Upper lobe of left lung (tissue), 6 donors: ENCODE measurements at regions not wholly inside any gene's neighbourhood (a gene's known extent, or its start where the extent isn't known, plus 50 kb on each side); places are given as distances from the start of the nearest gene placed in this dataset.
A peak's percentile ranks its signal among the peaks of the same experiment; 100 is the strongest.

Source experiments
- ATAC-seq, 2 donors: fragments of 200-7000 bp; cut with Tn5 transposase; one replicate each; pipeline ENCODE4 v1.9.1; 2022; ENCODE audit warnings: mild to moderate bottlenecking in 2 of 2, moderate library complexity in 2 of 2; ENCODE audit not compliant: low FRiP score in 2 of 2
- DNase-seq, 2 donors: peaks; one replicate each; pipeline ENCODE4 v3.0.0-alpha.2; 2019 to 2020
- H3K27ac ChIP-seq, 4 donors: fragments of 200-600 bp; sonication (generic); one replicate each; pipeline ENCODE4 v1.5.1; 2016 to 2019
- H3K27me3 ChIP-seq, 4 donors: fragments of 200-600 bp; sonication (generic); one replicate each; pipeline ENCODE4 v1.5.1; 2017 to 2019
- H3K36me3 ChIP-seq, 4 donors: fragments of 200-600 bp; sonication (generic); one replicate each; pipeline ENCODE4 v1.5.1; 2016 to 2019
- H3K4me1 ChIP-seq, 4 donors: fragments of 200-600 bp; sonication (generic); one replicate each; pipeline ENCODE4 v1.5.1; 2018 to 2019
- H3K4me3 ChIP-seq, 4 donors: fragments of 200-600 bp; sonication (generic); one replicate each; pipeline ENCODE4 v1.5.1; 2017 to 2019; ENCODE audit warnings: mild to moderate bottlenecking in 2 of 4, moderate library complexity in 1 of 4
- H3K9me3 ChIP-seq, 4 donors: fragments of 200-600 bp; sonication (generic); one replicate each; pipeline ENCODE4 v1.5.1; 2018 to 2019
- EP300 ChIP-seq, 4 donors: sonication (generic); formaldehyde crosslinking; IDR thresholded peaks; one replicate each; pipeline ENCODE4 v1.5.1; 2017; ENCODE audit warnings: antibody characterized with exemption in 4 of 4, control low read depth in 2 of 4
- POLR2A ChIP-seq, 4 donors: fragments of 450-650 bp; IDR thresholded peaks; one replicate each; pipeline ENCODE4 v1.5.1; 2016 to 2017; ENCODE audit warnings: antibody characterized with exemption in 4 of 4, mild to moderate bottlenecking in 2 of 4
- POLR2AphosphoS5 ChIP-seq, 2 donors: sonication (generic); formaldehyde crosslinking; IDR thresholded peaks; one replicate each; pipeline ENCODE4 v1.5.1; 2017; ENCODE audit warnings: antibody characterized with exemption in 2 of 2
- WGBS, 2 donors: methylation state at CpG; one replicate each; pipeline ENCODE4 v1.1.5; 2017 to 2018; 5-methylcytosine and 5-hydroxymethylcytosine counted together
- TF ChIP-seq, protein P1 (sequence below), 6 experiments: fragments of 450-650 bp in 4 of 6; fragments of 200-600 bp in 2 of 6; sonication (generic) in 2 of 6; IDR thresholded peaks; one replicate each; pipeline ENCODE4 v1.5.1; 2016 to 2019; ENCODE audit warnings: antibody characterized with exemption in 6 of 6
- donor health status: DM: no; HTN: no; CAD: no; lungs with moderate emphysema.
- donor health status: DM: no; HTN: yes; CAD: no; lungs with severe emphysema.

DNA sequence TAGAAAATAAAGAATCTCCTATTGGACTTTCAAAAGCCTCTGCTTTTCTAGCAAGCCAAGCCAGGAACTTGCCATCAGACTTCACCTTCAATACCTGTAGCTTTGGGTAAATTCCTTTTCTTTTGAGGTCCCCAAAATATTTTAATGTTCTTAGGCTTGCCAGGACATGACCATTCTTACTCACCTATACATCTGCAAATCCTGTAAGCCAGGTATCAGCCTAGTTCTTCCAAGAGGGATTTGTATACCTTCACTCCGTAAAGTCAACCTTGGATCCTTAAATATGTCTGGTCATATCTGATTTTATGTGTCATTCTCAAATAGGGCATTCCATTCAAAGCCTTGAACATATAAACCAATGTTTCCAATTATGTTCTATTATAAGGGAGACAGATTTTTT lies 210.6 kb upstream of the CELF2 start:
- no peaks in the 10 kb centered on the region for H3K27me3 ChIP-seq
- no peaks in the 10 kb centered on the region for H3K9me3 ChIP-seq
- peak overlapping the region in 1 of 4 donors; percentile 59 for H3K27ac ChIP-seq
- ATAC-seq (no peak), DNase-seq (no peak)
- no peak overlapping the region for H3K4me3 ChIP-seq
- 96 to 97% methylated on average over 1 of the region's 1 CpG for WGBS, 2 donors
- peaks cover 0 to 12% (median 7%) of the 10 kb centered on the region in 4 donors for H3K4me1 ChIP-seq
- TF ChIP-seq EP300 (IDR thresholded peaks at IDR 0.05): no peak
- TF ChIP-seq, protein P1, sequence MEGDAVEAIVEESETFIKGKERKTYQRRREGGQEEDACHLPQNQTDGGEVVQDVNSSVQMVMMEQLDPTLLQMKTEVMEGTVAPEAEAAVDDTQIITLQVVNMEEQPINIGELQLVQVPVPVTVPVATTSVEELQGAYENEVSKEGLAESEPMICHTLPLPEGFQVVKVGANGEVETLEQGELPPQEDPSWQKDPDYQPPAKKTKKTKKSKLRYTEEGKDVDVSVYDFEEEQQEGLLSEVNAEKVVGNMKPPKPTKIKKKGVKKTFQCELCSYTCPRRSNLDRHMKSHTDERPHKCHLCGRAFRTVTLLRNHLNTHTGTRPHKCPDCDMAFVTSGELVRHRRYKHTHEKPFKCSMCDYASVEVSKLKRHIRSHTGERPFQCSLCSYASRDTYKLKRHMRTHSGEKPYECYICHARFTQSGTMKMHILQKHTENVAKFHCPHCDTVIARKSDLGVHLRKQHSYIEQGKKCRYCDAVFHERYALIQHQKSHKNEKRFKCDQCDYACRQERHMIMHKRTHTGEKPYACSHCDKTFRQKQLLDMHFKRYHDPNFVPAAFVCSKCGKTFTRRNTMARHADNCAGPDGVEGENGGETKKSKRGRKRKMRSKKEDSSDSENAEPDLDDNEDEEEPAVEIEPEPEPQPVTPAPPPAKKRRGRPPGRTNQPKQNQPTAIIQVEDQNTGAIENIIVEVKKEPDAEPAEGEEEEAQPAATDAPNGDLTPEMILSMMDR (IDR thresholded peaks at IDR 0.05): no peak
- no peak for TF ChIP-seq POLR2A (IDR thresholded peaks at IDR 0.05)
- no peak for TF ChIP-seq POLR2AphosphoS5 (IDR thresholded peaks at IDR 0.05)
- H3K36me3 ChIP-seq: no peaks in the 10 kb centered on the region

DNA sequence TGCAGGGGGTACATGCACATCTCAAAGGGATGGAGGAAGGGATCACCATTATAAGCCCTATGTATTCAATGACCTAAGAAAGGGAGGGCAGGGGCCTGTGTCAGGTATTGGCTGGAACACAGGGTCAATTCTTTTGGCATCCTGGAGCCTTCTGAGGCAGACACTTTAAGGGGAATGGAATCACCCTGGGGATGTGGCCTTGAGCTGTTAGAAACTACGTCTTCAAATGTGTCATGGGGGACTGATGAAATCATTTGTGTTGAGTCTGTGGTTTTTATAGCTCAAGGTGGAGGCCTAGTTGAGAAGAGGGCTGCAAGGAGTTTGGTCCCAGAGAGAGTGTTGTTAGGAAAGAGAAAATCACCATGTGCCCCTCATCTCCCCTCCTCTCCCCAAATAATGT lies 206.1 kb upstream of the CELF2 start:
- ATAC-seq (peak in 1 of 2 donors; percentile 56), DNase-seq (no peak)
- Histone ChIP-seq H3K4me1 (peaks cover 0 to 4% (median 0%) of the 10 kb centered on the region in 4 donors), H3K27ac (no peak overlapping the region), H3K9me3 (no peaks in the 10 kb centered on the region), H3K27me3 (no peaks in the 10 kb centered on the region), H3K36me3 (no peaks in the 10 kb centered on the region), H3K4me3 (no peak overlapping the region)
- TF ChIP-seq POLR2AphosphoS5 (IDR thresholded peaks at IDR 0.05) (no peak), POLR2A (IDR thresholded peaks at IDR 0.05) (no peak), EP300 (IDR thresholded peaks at IDR 0.05) (no peak)
- TF ChIP-seq, protein P1 (IDR thresholded peaks at IDR 0.05): no peak
- 80 to 82% methylated on average over 1 of the region's 1 CpG for WGBS, 2 donors

DNA sequence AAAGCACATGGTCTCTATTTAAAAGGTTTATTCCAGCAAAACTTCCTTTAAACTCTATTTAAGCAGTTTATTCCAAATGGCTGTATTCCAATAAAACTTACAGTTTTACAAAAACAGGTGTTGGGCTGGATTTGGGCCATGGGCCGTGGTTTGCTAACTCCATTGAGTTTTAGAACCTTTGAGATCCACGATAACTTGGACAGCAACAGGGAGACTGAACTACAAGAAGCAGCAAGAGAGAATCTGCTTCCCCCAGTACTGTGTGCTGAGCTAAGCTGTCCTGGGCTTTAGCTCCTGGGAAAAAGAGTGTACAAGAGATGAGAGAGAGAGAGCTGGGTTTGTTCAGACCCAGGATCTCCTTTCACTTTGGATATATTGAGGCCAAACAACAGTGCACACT lies 204.0 kb upstream of the CELF2 start:
- Histone ChIP-seq H3K36me3 (no peaks in the 10 kb centered on the region), H3K27ac (no peak overlapping the region), H3K9me3 (no peaks in the 10 kb centered on the region), H3K4me3 (no peak overlapping the region), H3K27me3 (no peaks in the 10 kb centered on the region), H3K4me1 (peaks cover 0 to 4% (median 0%) of the 10 kb centered on the region in 4 donors)
- DNase-seq: no peak
- 60 to 84% methylated on average over 2 of the region's 2 CpGs for WGBS, 2 donors
- TF ChIP-seq POLR2A (IDR thresholded peaks at IDR 0.05) (no peak), EP300 (IDR thresholded peaks at IDR 0.05) (no peak), POLR2AphosphoS5 (IDR thresholded peaks at IDR 0.05) (no peak)
- TF ChIP-seq, protein P1 (IDR thresholded peaks at IDR 0.05): no peak
- no peak for ATAC-seq

DNA sequence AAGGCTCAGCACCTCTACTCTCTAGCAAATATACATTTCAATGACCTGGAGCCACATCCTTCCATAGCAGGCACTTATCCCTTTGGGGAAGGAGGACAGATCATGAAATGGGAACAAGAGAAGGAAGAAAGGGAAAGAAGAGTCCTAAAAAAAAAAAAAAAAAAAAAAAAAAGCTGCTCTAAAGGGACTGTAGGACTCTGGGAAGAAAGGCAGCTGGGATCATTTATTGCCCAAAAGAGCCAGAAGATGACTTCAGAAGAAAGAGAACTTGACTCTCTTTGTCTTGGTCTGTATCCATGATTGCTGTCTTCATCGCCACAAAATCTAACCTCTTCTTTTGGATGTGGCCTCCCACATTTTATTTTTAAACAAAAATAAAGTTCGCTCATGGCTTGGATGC lies 203.6 kb upstream of the CELF2 start:
- WGBS, 2 donors: 94 to 96% methylated on average over 2 of the region's 2 CpGs
- Histone ChIP-seq H3K4me3 (no peak overlapping the region), H3K36me3 (no peaks in the 10 kb centered on the region), H3K27me3 (no peaks in the 10 kb centered on the region), H3K9me3 (no peaks in the 10 kb centered on the region), H3K4me1 (peaks cover 0 to 5% (median 0%) of the 10 kb centered on the region in 4 donors), H3K27ac (no peak overlapping the region)
- ATAC-seq (no peak), DNase-seq (no peak)
- no peak for TF ChIP-seq EP300 (IDR thresholded peaks at IDR 0.05)
- TF ChIP-seq POLR2A (IDR thresholded peaks at IDR 0.05): no peak
- no peak for TF ChIP-seq POLR2AphosphoS5 (IDR thresholded peaks at IDR 0.05)
- TF ChIP-seq, protein P1 (IDR thresholded peaks at IDR 0.05): no peak

DNA sequence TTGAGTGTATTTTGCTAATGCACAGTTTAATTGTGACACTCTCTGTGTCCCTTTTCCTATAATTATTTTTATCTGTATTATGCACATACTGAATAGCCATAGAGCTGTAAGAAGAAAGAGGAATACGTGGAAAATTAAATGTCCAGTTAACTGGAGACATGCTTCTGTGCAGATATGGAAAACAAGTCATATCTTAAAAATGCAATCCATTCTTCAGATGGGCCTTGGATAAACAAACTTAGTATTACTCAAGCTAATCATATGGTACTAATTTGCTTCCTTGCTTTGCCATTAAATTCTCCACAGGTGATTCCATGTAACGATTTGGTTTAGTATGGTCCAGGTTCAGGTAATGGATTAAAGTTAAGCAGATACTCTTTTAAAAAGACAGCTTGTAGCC lies 201.2 kb upstream of the CELF2 start:
- DNase-seq (no peak), ATAC-seq (no peak)
- no peak overlapping the region for H3K4me3 ChIP-seq
- no peaks in the 10 kb centered on the region for H3K9me3 ChIP-seq
- no peak for TF ChIP-seq POLR2AphosphoS5 (IDR thresholded peaks at IDR 0.05)
- no peak for TF ChIP-seq POLR2A (IDR thresholded peaks at IDR 0.05)
- TF ChIP-seq, protein P1 (IDR thresholded peaks at IDR 0.05): no peak
- TF ChIP-seq EP300 (IDR thresholded peaks at IDR 0.05): no peak
- no peaks in the 10 kb centered on the region for H3K36me3 ChIP-seq
- peaks cover 0 to 12% (median 0%) of the 10 kb centered on the region in 4 donors for H3K4me1 ChIP-seq
- 68 to 73% methylated on average over 2 of the region's 2 CpGs for WGBS, 2 donors
- H3K27ac ChIP-seq: no peak overlapping the region
- no peaks in the 10 kb centered on the region for H3K27me3 ChIP-seq
